HL-60 (cell line): ENCODE measurements at regions not wholly inside any gene's neighbourhood (a gene's known extent, or its start where the extent isn't known, plus 50 kb on each side); places are given as distances from the start of the nearest gene placed in this dataset.
A peak's percentile ranks its signal among the peaks of the same experiment; 100 is the strongest.

ENCODE experiments used
- DNase-seq, 2 experiments: peaks; one replicate each; pipeline ENCODE4 v3.0.0-alpha.2; 2010 to 2020; ENCODE audit warnings: low read depth in 1 of 2, low spot score in 1 of 2
- H3K27ac ChIP-seq: fragments of 250-450 bp; sonication (Bioruptor Pico); replicated peaks from 2 replicates; pipeline ENCODE4 v1.5.1; 2020; ENCODE audit warnings: mild to moderate bottlenecking, moderate library complexity
- H3K27me3 ChIP-seq: fragments of 250-450 bp; sonication (Bioruptor Pico); 2 replicates; pipeline ENCODE4 v1.5.1; 2021; ENCODE audit warnings: mild to moderate bottlenecking, moderate library complexity; ENCODE audit not compliant: insufficient read depth, poor library complexity, severe bottlenecking
- H3K4me3 ChIP-seq: replicated peaks from 2 replicates; pipeline ENCODE4 v1.5.1; 2011; ENCODE audit warnings: mild to moderate bottlenecking, control low read depth, low read length; ENCODE audit not compliant: insufficient read depth
- CTCF ChIP-seq: IDR thresholded peaks from one replicate; pipeline ENCODE4 v1.5.1; 2011; ENCODE audit warnings: low read length, control low read depth, inconsistent platforms; ENCODE audit not compliant: insufficient read depth
- GABPA ChIP-seq: IDR thresholded peaks from 2 replicates; pipeline ENCODE4 v1.6.1; 2012; ENCODE audit warnings: low read depth
- POLR2AphosphoS5 ChIP-seq: IDR thresholded peaks from 2 replicates; pipeline ENCODE4 v1.6.1; 2012; ENCODE audit warnings: low read depth
- SPI1 ChIP-seq: IDR thresholded peaks from 2 replicates; pipeline ENCODE4 v1.6.1; 2012; ENCODE audit warnings: low read depth, mild to moderate bottlenecking, borderline replicate concordance
- TF ChIP-seq, protein P1 (sequence below): IDR thresholded peaks from 2 replicates; pipeline ENCODE4 v1.6.1; 2012; ENCODE audit warnings: low read depth; ENCODE audit not compliant: insufficient replicate concordance

DNA sequence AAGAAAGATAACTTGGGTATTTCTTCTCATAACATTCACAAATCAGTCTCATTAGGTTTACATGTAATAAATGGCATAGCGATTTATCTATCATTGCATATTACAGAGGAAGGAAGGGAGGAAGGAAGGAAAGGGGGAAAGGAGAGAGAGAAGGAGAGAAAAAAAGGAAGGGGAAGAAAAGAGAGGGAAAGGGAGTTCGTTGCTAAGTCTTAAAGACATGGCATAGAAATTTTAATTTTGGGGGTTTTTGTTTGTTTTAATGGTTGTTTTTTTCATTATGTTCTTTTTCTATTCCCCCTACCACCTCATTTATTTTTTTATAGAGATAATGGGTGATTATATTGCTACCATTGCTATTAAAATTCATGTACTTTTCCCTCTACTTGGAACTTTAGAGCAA, 604.3 kb downstream of the IPMK start:
- no peak for DNase-seq
- H3K27me3 ChIP-seq = no peaks in the 10 kb centered on the region
- H3K4me3 ChIP-seq = no peak overlapping the region
- TF ChIP-seq CTCF = no peak
- TF ChIP-seq, protein P1, sequence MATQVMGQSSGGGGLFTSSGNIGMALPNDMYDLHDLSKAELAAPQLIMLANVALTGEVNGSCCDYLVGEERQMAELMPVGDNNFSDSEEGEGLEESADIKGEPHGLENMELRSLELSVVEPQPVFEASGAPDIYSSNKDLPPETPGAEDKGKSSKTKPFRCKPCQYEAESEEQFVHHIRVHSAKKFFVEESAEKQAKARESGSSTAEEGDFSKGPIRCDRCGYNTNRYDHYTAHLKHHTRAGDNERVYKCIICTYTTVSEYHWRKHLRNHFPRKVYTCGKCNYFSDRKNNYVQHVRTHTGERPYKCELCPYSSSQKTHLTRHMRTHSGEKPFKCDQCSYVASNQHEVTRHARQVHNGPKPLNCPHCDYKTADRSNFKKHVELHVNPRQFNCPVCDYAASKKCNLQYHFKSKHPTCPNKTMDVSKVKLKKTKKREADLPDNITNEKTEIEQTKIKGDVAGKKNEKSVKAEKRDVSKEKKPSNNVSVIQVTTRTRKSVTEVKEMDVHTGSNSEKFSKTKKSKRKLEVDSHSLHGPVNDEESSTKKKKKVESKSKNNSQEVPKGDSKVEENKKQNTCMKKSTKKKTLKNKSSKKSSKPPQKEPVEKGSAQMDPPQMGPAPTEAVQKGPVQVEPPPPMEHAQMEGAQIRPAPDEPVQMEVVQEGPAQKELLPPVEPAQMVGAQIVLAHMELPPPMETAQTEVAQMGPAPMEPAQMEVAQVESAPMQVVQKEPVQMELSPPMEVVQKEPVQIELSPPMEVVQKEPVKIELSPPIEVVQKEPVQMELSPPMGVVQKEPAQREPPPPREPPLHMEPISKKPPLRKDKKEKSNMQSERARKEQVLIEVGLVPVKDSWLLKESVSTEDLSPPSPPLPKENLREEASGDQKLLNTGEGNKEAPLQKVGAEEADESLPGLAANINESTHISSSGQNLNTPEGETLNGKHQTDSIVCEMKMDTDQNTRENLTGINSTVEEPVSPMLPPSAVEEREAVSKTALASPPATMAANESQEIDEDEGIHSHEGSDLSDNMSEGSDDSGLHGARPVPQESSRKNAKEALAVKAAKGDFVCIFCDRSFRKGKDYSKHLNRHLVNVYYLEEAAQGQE = no peak
- TF ChIP-seq POLR2AphosphoS5 = no peak
- no peak for TF ChIP-seq SPI1
- TF ChIP-seq GABPA = no peak
- H3K27ac ChIP-seq = no peak overlapping the region

DNA sequence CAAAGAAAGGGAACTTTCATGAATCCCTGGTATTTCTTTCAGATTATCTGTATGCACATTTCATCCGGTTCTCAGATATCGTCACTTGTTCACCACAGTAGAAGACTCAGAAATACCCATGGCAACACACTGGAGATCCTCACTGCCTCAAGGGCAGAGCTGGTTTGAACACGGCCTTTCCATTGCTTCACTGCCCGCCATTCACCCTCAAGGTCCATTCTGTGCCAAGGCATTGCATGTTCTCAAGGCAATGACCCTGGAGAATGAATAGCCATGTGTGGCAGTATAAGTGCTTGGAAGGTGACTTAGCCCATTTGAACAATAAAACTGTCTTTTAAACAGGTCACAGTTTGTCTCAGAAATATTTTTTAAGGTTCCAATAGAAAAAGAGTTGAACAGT, 606.5 kb downstream of the IPMK start:
- H3K27ac ChIP-seq = no peak overlapping the region
- no peak for DNase-seq

GRCh38 chr10:57657164-57657765, 610.4 kb downstream of the IPMK start:
- no peak overlapping the region for H3K4me3 ChIP-seq
- TF ChIP-seq CTCF = peak; percentile 46
- TF ChIP-seq, protein P1 = no peak
- peak; percentile 2 to 34 for DNase-seq
- no peak overlapping the region for H3K27ac ChIP-seq
- H3K27me3 ChIP-seq = no peaks in the 10 kb centered on the region

More for the DNA sequence above, 606.5 kb downstream of the IPMK start:
- H3K27me3 ChIP-seq = no peaks in the 10 kb centered on the region
- TF ChIP-seq SPI1 (no peak), POLR2AphosphoS5 (no peak), GABPA (no peak), CTCF (no peak)
- TF ChIP-seq, protein P1 = no peak
- H3K4me3 ChIP-seq = no peak overlapping the region
